ENCODE measurements at regions not wholly inside any gene's neighbourhood (a gene's known extent, or its start where the extent isn't known, plus 50 kb on each side); places are given as distances from the start of the nearest gene placed in this dataset.
"Not testable (repeated sequence)": the region's sequence is repeated elsewhere in the genome, so short reads cannot be mapped to it uniquely, and the experiment has no call there.

- ATAC-seq; DNase-seq (ENCODE audit: low spot score); intact Hi-C loops (cut with DNase I): not testable (repeated sequence)
Measured at GRCh38 chr1:16794609-16795008, 54.3 kb downstream of the RNU1-4 start.

- DNase-seq (ENCODE audit: low spot score); ATAC-seq; intact Hi-C loops (cut with DNase I): not testable (repeated sequence)
Measured at GRCh38 chr1:16795119-16795518, 54.8 kb downstream of the RNU1-4 start.

- ATAC-seq: peak; percentile 15
- DNase-seq (ENCODE audit: low spot score); intact Hi-C loops (cut with DNase I): not testable (repeated sequence)
Measured at GRCh38 chr1:16796179-16796578, 55.9 kb downstream of the RNU1-4 start.

GRCh38 chr1:16796625-16797046 lies 56.3 kb downstream of the RNU1-4 start:
- ATAC-seq: peak; percentile 42
- intact Hi-C loops (cut with DNase I); DNase-seq (ENCODE audit: low spot score): not testable (repeated sequence)

GRCh38 chr1:16797065-16797464 lies 56.7 kb downstream of the RNU1-4 start:
- ATAC-seq; intact Hi-C loops (cut with DNase I); DNase-seq (ENCODE audit: low spot score): not testable (repeated sequence)

- intact Hi-C loops (cut with DNase I); ATAC-seq; DNase-seq (ENCODE audit: low spot score): not testable (repeated sequence)
Measured at GRCh38 chr1:16798050-16798449, 57.7 kb downstream of the RNU1-4 start.

Data from sciatic nerve (tissue), 2 donors.